ENCODE measurements at regions not wholly inside any gene's neighbourhood (a gene's known extent, or its start where the extent isn't known, plus 50 kb on each side); places are given as distances from the start of the nearest gene placed in this dataset.

- no peak for TF ChIP-seq CTCF (IDR thresholded peaks at IDR 0.05)
- no peak for TF ChIP-seq POLR2A (IDR thresholded peaks at IDR 0.05)
- 92 to 94% methylated on average over 2 of the region's 2 CpGs for WGBS, 2 donors
- no peak for DNase-seq (ENCODE audit: low spot score in 2 of 2)
- no peak overlapping the region for H3K4me3 ChIP-seq (ENCODE audit: low read depth, poor library complexity, severe bottlenecking)
- intact Hi-C loops (cut with DNase I; ENCODE audit: low total_unique reads), result no loop called here
These were observed 152.7 kb upstream of the CCDC179 start for GRCh38 chr11:23012930-23013329.

- TF ChIP-seq POLR2A (IDR thresholded peaks at IDR 0.05), result no peak
- TF ChIP-seq CTCF (IDR thresholded peaks at IDR 0.05), result no peak
- intact Hi-C loops (cut with DNase I; ENCODE audit: low total_unique reads), result no loop called here
- DNase-seq (ENCODE audit: low spot score in 2 of 2), result no peak
- WGBS, 2 donors, result 84 to 85% methylated on average over 5 of the region's 5 CpGs
- no peak overlapping the region for H3K4me3 ChIP-seq (ENCODE audit: low read depth, poor library complexity, severe bottlenecking)
These were observed 153.2 kb upstream of the CCDC179 start for GRCh38 chr11:23013509-23013908.

GRCh38 chr11:23021287-23021863 lies 161.1 kb upstream of the CCDC179 start:
- intact Hi-C loops (cut with DNase I; ENCODE audit: low total_unique reads), result no loop called here
- TF ChIP-seq CTCF (IDR thresholded peaks at IDR 0.05) (no peak), POLR2A (IDR thresholded peaks at IDR 0.05) (no peak)
- no peak overlapping the region for H3K4me3 ChIP-seq (ENCODE audit: low read depth, poor library complexity, severe bottlenecking)
- 37 to 50% methylated on average over 3 to 4 of the region's 4 CpGs for WGBS, 2 donors
- no peak for DNase-seq (ENCODE audit: low spot score in 2 of 2)

- intact Hi-C loops (cut with DNase I; ENCODE audit: low total_unique reads), result no loop called here
- no peak for DNase-seq (ENCODE audit: low spot score in 2 of 2)
- 91% methylated on average over 3 of the region's 3 CpGs for WGBS, 2 donors
- TF ChIP-seq POLR2A (IDR thresholded peaks at IDR 0.05) (no peak), CTCF (IDR thresholded peaks at IDR 0.05) (no peak)
- no peak overlapping the region for H3K4me3 ChIP-seq (ENCODE audit: low read depth, poor library complexity, severe bottlenecking)
These were observed 162.6 kb upstream of the CCDC179 start for GRCh38 chr11:23022854-23023253.

- no peak for DNase-seq (ENCODE audit: low spot score in 2 of 2)
- WGBS, 2 donors, result 56 to 67% methylated on average over 2 of the region's 2 CpGs
- TF ChIP-seq POLR2A (IDR thresholded peaks at IDR 0.05), result no peak
- TF ChIP-seq CTCF (IDR thresholded peaks at IDR 0.05), result no peak
- intact Hi-C loops (cut with DNase I; ENCODE audit: low total_unique reads), result no loop called here
- no peak overlapping the region for H3K4me3 ChIP-seq (ENCODE audit: low read depth, poor library complexity, severe bottlenecking)
These were observed 163.0 kb upstream of the CCDC179 start for GRCh38 chr11:23023319-23023718.

- no peak for TF ChIP-seq POLR2A (IDR thresholded peaks at IDR 0.05)
- TF ChIP-seq CTCF (IDR thresholded peaks at IDR 0.05), result no peak
- intact Hi-C loops (cut with DNase I; ENCODE audit: low total_unique reads), result loop anchor here (5.0 kb wide), 1 partner anchor 1124 kb away; no protein-coding TSS in a partner anchor
- H3K4me3 ChIP-seq (ENCODE audit: low read depth, poor library complexity, severe bottlenecking), result no peak overlapping the region
- no peak for DNase-seq (ENCODE audit: low spot score in 2 of 2)
- 36 to 37% methylated on average over 3 of the region's 3 CpGs for WGBS, 2 donors
These were observed 180.8 kb upstream of the CCDC179 start for GRCh38 chr11:23041001-23041503.
